WTC11 (cell line): ENCODE measurements at regions not wholly inside any gene's neighbourhood (a gene's known extent, or its start where the extent isn't known, plus 50 kb on each side); places are given as distances from the start of the nearest gene placed in this dataset.

Source experiments
- ATAC-seq: fragments of 200-7000 bp; cut with Tn5 transposase; 2 replicates; pipeline ENCODE4 v1.10.0; 2021; ENCODE audit warnings: mild to moderate bottlenecking, moderate library complexity
- CTCF ChIA-PET: fragments of 300-600 bp; sonication (Branson Sonifier 250); formaldehyde crosslinking; loops from one replicate; lab custom pipeline; 2021; ENCODE audit warnings: antibody characterized with exemption; lab: Charles Lee
- POLR2A ChIA-PET: fragments of 350-600 bp; sonication (Branson Sonifier 250); formaldehyde crosslinking; loops from one replicate; lab custom pipeline; 2021; ENCODE audit warnings: antibody characterized with exemption; lab: Charles Lee
- DNase-seq: peaks from one replicate; pipeline ENCODE4 v3.0.0; 2021; ENCODE audit warnings: low spot score
- H3K27ac Mint-ChIP-seq: 2 replicates; pipeline ENCODE4 v1.8.0; 2021; ENCODE audit warnings: mixed read lengths
- H3K27me3 Mint-ChIP-seq: 2 replicates; pipeline ENCODE4 v1.8.0; 2021; ENCODE audit warnings: low read depth, mild to moderate bottlenecking, moderate library complexity, mixed read lengths
- H3K36me3 Mint-ChIP-seq: 2 replicates; pipeline ENCODE4 v1.8.0; 2021; ENCODE audit warnings: mixed read lengths
- H3K4me1 Mint-ChIP-seq: 2 replicates; pipeline ENCODE4 v1.8.0; 2022; ENCODE audit warnings: mixed read lengths
- H3K4me3 Mint-ChIP-seq: 2 replicates; pipeline ENCODE4 v1.8.0; 2021; ENCODE audit warnings: mild to moderate bottlenecking, moderate library complexity, mixed read lengths
- H3K9me3 Mint-ChIP-seq: 2 replicates; pipeline ENCODE4 v1.8.0; 2021; ENCODE audit warnings: mixed read lengths
- ATF2 ChIP-seq: sonication (generic); formaldehyde crosslinking; IDR thresholded peaks from 2 replicates; pipeline ENCODE4 v1.8.1; 2022; ENCODE audit warnings: low read depth, missing genetic modification reagents, borderline replicate concordance
- ATF6 ChIP-seq: sonication (generic); formaldehyde crosslinking; IDR thresholded peaks from 2 replicates; pipeline ENCODE4 v1.8.1; 2023; ENCODE audit warnings: mild to moderate bottlenecking, missing genetic modification reagents
- GRHL2 ChIP-seq: fragments of 250-450 bp; sonication (Bioruptor Pico); IDR thresholded peaks from 2 replicates; pipeline ENCODE4 v1.8.0; 2022; ENCODE audit warnings: mild to moderate bottlenecking, moderate library complexity; ENCODE audit not compliant: insufficient replicate concordance, severe bottlenecking
- GTF2I ChIP-seq: fragments of 250-450 bp; sonication (Bioruptor Pico); conservative IDR thresholded peaks from 2 replicates; pipeline ENCODE4 v1.4.0; 2021; ENCODE audit warnings: mild to moderate bottlenecking
- MAX ChIP-seq: sonication (generic); formaldehyde crosslinking; IDR thresholded peaks from 2 replicates; pipeline ENCODE4 v1.8.0; 2022; ENCODE audit warnings: mild to moderate bottlenecking, missing genetic modification reagents
- NFE2L1 ChIP-seq: sonication (generic); formaldehyde crosslinking; IDR thresholded peaks from 2 replicates; pipeline ENCODE4 v1.8.1; 2023; ENCODE audit warnings: missing genetic modification reagents
- NR1H2 ChIP-seq: sonication (generic); formaldehyde crosslinking; IDR thresholded peaks from 2 replicates; pipeline ENCODE4 v1.9.0; 2021; ENCODE audit warnings: mild to moderate bottlenecking, moderate library complexity, missing genetic modification reagents
- OVOL2 ChIP-seq: fragments of 250-450 bp; sonication (Bioruptor Pico); IDR thresholded peaks from 2 replicates; pipeline ENCODE4 v1.9.0; 2021; ENCODE audit warnings: mild to moderate bottlenecking, borderline replicate concordance
- SMAD3 ChIP-seq: sonication (generic); formaldehyde crosslinking; IDR thresholded peaks from 2 replicates; pipeline ENCODE4 v1.8.0; 2022; ENCODE audit warnings: missing genetic modification reagents, mild to moderate bottlenecking, borderline replicate concordance
- ZNF138 ChIP-seq: sonication (generic); formaldehyde crosslinking; conservative IDR thresholded peaks from 2 replicates; pipeline ENCODE4 v1.8.1; 2022; ENCODE audit warnings: mild to moderate bottlenecking, moderate library complexity, missing genetic modification reagents
- ZNF219 ChIP-seq: sonication (generic); formaldehyde crosslinking; IDR thresholded peaks from 2 replicates; pipeline ENCODE4 v1.8.0; 2023; ENCODE audit warnings: missing genetic modification reagents, mild to moderate bottlenecking, borderline replicate concordance
- ZNF281 ChIP-seq: sonication (generic); formaldehyde crosslinking; IDR thresholded peaks from 2 replicates; pipeline ENCODE4 v1.8.0; 2023; ENCODE audit warnings: mild to moderate bottlenecking, missing genetic modification reagents
- ZNF317 ChIP-seq: sonication (generic); formaldehyde crosslinking; IDR thresholded peaks from 2 replicates; pipeline ENCODE4 v1.8.1; 2023; ENCODE audit warnings: low read depth, mild to moderate bottlenecking, moderate library complexity, missing genetic modification reagents, borderline replicate concordance
- ZNF425 ChIP-seq: fragments of 250-450 bp; sonication (Bioruptor Pico); conservative IDR thresholded peaks from 2 replicates; pipeline ENCODE4 v1.9.0; 2021; ENCODE audit warnings: mild to moderate bottlenecking
- ZNF671 ChIP-seq: fragments of 250-450 bp; sonication (Bioruptor Pico); IDR thresholded peaks from 2 replicates; pipeline ENCODE4 v1.8.0; 2021; ENCODE audit warnings: mild to moderate bottlenecking
- ZSCAN18 ChIP-seq: fragments of 250-450 bp; sonication (Bioruptor Pico); IDR thresholded peaks from 2 replicates; pipeline ENCODE4 v2.1.2; 2022; ENCODE audit warnings: mild to moderate bottlenecking, moderate library complexity
- TF ChIP-seq, protein P1 (sequence below): fragments of 250-450 bp; sonication (Bioruptor Pico); IDR thresholded peaks from 2 replicates; pipeline ENCODE4 v1.8.0; 2021; ENCODE audit warnings: mild to moderate bottlenecking

GRCh38 chr4:3715855-3716630 is 50.1 kb upstream of the ADRA2C start:
- Mint-ChIP-seq H3K27ac (no peak overlapping the region), H3K36me3 (peaks cover 8% of the 10 kb centered on the region), H3K9me3 (peaks cover 18% of the 10 kb centered on the region), H3K4me1 (peaks cover 3% of the 10 kb centered on the region), H3K27me3 (peaks cover 5% of the 10 kb centered on the region), H3K4me3 (no peak overlapping the region)
- ChIA-PET POLR2A (no interaction called here), CTCF (interaction anchor here (1.2 to 1.3 kb wide), 2 partner anchors 14 to 32 kb away, joined by 3 to 4 read pairs; no protein-coding TSS in a partner anchor)
- ATAC-seq = no peak
- DNase-seq = no peak
- no peak for TF ChIP-seq ZNF317
- TF ChIP-seq GTF2I = no peak
- TF ChIP-seq, protein P1, sequence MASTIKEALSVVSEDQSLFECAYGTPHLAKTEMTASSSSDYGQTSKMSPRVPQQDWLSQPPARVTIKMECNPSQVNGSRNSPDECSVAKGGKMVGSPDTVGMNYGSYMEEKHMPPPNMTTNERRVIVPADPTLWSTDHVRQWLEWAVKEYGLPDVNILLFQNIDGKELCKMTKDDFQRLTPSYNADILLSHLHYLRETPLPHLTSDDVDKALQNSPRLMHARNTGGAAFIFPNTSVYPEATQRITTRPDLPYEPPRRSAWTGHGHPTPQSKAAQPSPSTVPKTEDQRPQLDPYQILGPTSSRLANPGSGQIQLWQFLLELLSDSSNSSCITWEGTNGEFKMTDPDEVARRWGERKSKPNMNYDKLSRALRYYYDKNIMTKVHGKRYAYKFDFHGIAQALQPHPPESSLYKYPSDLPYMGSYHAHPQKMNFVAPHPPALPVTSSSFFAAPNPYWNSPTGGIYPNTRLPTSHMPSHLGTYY (CRISPR knock-in tag) = no peak
- TF ChIP-seq NR1H2 (CRISPR knock-in tag) = no peak
- no peak for TF ChIP-seq SMAD3 (CRISPR knock-in tag)
- no peak for TF ChIP-seq NFE2L1
- TF ChIP-seq, all 79 proteins: peak for 0

DNA sequence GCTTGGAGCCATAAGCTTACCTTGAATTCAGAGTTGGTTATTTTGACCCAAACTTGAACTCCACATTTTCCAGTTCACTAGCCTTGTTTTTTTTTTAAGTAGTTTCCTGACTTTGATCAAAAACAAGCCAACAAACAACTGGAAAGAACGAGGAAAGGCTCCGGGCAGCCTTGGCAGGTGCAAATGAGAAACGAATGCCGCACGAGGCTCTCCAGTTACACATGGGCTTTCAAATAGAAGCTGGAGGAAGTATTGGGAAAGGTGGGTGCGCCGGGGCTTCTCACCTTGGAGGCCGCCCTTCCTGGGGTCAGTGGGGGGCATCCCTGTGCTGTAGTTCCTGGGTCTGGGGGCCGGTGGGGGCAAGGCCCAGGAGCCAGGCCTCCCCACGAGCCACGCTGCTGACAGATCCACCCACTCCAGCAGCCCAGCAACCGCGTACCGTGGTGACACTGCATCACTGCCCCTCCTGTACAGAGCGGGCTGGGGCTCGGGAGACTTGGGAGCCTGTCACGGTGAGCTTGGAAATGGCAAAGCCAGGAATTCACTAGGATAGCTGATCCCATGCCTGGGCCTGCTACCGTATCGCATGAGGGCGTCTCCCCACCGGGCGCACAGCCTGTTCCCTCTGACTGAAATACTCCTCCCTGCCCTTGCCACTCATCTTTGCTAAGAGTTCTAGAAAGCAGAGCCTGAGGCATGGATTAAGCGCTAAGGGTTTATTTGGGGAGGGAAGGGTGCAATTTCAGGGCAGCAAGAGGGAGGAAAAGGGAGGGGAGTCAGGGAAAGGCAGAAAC is 50.9 kb upstream of the ADRA2C start:
- H3K4me1 Mint-ChIP-seq = no peaks in the 10 kb centered on the region
- H3K36me3 Mint-ChIP-seq = peaks cover 8% of the 10 kb centered on the region
- H3K27ac Mint-ChIP-seq = no peak overlapping the region
- peaks cover 18% of the 10 kb centered on the region for H3K9me3 Mint-ChIP-seq
- no peak for DNase-seq
- peaks cover 5% of the 10 kb centered on the region for H3K27me3 Mint-ChIP-seq
- POLR2A ChIA-PET = no interaction called here
- CTCF ChIA-PET = interaction anchor here (1.2 to 1.3 kb wide), 2 partner anchors 14 to 33 kb away, joined by 3 to 4 read pairs; no protein-coding TSS in a partner anchor
- ATAC-seq = peak; percentile 43; the same call in 1 of the 2 replicates
- H3K4me3 Mint-ChIP-seq = no peak overlapping the region
- TF ChIP-seq GRHL2 (no peak), ZNF219 (CRISPR knock-in tag) (no peak), ZNF138 (CRISPR knock-in tag) (no peak), ZSCAN18 (CRISPR knock-in tag) (no peak), ATF6 (CRISPR knock-in tag) (no peak), ATF2 (CRISPR knock-in tag) (no peak), MAX (CRISPR knock-in tag) (no peak), ZNF425 (CRISPR knock-in tag) (no peak), ZNF671 (no peak), ZNF281 (CRISPR knock-in tag) (no peak), OVOL2 (CRISPR knock-in tag) (no peak)
- TF ChIP-seq, protein P1 (CRISPR knock-in tag) = no peak
